OCI-LY1 (cell line): ENCODE measurements at regions not wholly inside any gene's neighbourhood (a gene's known extent, or its start where the extent isn't known, plus 50 kb on each side); places are given as distances from the start of the nearest gene placed in this dataset.

Experiments used
- H2AFZ ChIP-seq: fragments of 200-600 bp; sonication (generic), shearing (Covaris generic); 2 replicates; pipeline ENCODE4 v1.6.0; 2014; ENCODE audit warnings: antibody characterized with exemption, mild to moderate bottlenecking, low read length
- H3F3A ChIP-seq: fragments of 200-600 bp; sonication (generic), shearing (Covaris generic); 2 replicates; pipeline ENCODE4 v1.6.0; 2014; ENCODE audit warnings: mild to moderate bottlenecking, antibody characterized with exemption, low read length, moderate library complexity; ENCODE audit not compliant: insufficient read depth
- H3K27ac ChIP-seq: fragments of 200-600 bp; sonication (generic); 2 replicates; pipeline ENCODE4 v1.5.1; 2014; ENCODE audit warnings: low read length, mixed run types, mild to moderate bottlenecking, low read depth; ENCODE audit not compliant: poor library complexity, severe bottlenecking
- H3K27me3 ChIP-seq: fragments of 200-600 bp; sonication (generic); 2 replicates; pipeline ENCODE4 v1.6.0; 2014; ENCODE audit warnings: antibody characterized with exemption, mild to moderate bottlenecking, low read length, moderate library complexity; ENCODE audit not compliant: insufficient read depth
- H3K36me3 ChIP-seq: fragments of 200-600 bp; sonication (generic); 2 replicates; pipeline ENCODE4 v1.6.1; 2014; ENCODE audit warnings: mild to moderate bottlenecking, antibody characterized with exemption, low read length, moderate library complexity, mixed read lengths; ENCODE audit not compliant: insufficient read depth
- H3K4me1 ChIP-seq: fragments of 200-600 bp; sonication (generic); 2 replicates; pipeline ENCODE4 v1.5.1; 2014; ENCODE audit warnings: mild to moderate bottlenecking, low read length, moderate library complexity; ENCODE audit not compliant: insufficient read depth, severe bottlenecking
- H3K4me2 ChIP-seq: fragments of 200-600 bp; sonication (generic), shearing (Covaris generic); 2 replicates; pipeline ENCODE4 v1.6.1; 2014; ENCODE audit warnings: low read length
- H3K4me3 ChIP-seq: fragments of 200-600 bp; sonication (generic); 2 replicates; pipeline ENCODE4 v1.5.1; 2014; ENCODE audit warnings: low read length, low read depth, mild to moderate bottlenecking, mixed read lengths; ENCODE audit not compliant: poor library complexity, severe bottlenecking
- H3K79me2 ChIP-seq: fragments of 200-600 bp; shearing (Covaris generic); 2 replicates; pipeline ENCODE4 v1.6.1; 2016; ENCODE audit warnings: mixed run types, low read length, mixed read lengths; ENCODE audit not compliant: insufficient read depth
- H3K9ac ChIP-seq: fragments of 200-600 bp; sonication (generic), shearing (Covaris generic); 2 replicates; pipeline ENCODE4 v1.6.1; 2014; ENCODE audit warnings: mild to moderate bottlenecking, low read length, mixed read lengths
- H3K9me2 ChIP-seq: fragments of 200-600 bp; sonication (generic), shearing (Covaris generic); 2 replicates; pipeline ENCODE4 v1.6.1; 2014; ENCODE audit warnings: low read depth, mild to moderate bottlenecking, low read length, mixed read lengths
- H3K9me3 ChIP-seq: fragments of 200-600 bp; shearing (Covaris generic); 2 replicates; pipeline ENCODE4 v1.6.1; 2014; ENCODE audit warnings: low read length, mixed read lengths
- H4K20me1 ChIP-seq: fragments of 200-600 bp; sonication (generic), shearing (Covaris generic); 2 replicates; pipeline ENCODE4 v1.6.0; 2016; ENCODE audit warnings: mild to moderate bottlenecking, low read length; ENCODE audit not compliant: insufficient read depth
- EZH2 ChIP-seq: fragments of 200-600 bp; sonication (generic), shearing (Covaris generic); IDR thresholded peaks from 2 replicates; pipeline ENCODE4 v1.8.0; 2017; ENCODE audit warnings: borderline replicate concordance, mixed run types, mild to moderate bottlenecking, antibody characterized with exemption, low read length, moderate library complexity, mixed read lengths
- TF ChIP-seq, protein P1 (sequence below): fragments of 200-600 bp; sonication (generic), shearing (Covaris generic); IDR thresholded peaks from 2 replicates; pipeline ENCODE4 v1.5.1; 2017; ENCODE audit warnings: mild to moderate bottlenecking, antibody characterized with exemption, low read length, moderate library complexity, mixed read lengths

GRCh38 chr12:38156497-38157245, 159.9 kb upstream of the ALG10B start:
- no peaks in the 10 kb centered on the region for H3K9me3 ChIP-seq
- no peak for TF ChIP-seq EZH2
- TF ChIP-seq, protein P1, sequence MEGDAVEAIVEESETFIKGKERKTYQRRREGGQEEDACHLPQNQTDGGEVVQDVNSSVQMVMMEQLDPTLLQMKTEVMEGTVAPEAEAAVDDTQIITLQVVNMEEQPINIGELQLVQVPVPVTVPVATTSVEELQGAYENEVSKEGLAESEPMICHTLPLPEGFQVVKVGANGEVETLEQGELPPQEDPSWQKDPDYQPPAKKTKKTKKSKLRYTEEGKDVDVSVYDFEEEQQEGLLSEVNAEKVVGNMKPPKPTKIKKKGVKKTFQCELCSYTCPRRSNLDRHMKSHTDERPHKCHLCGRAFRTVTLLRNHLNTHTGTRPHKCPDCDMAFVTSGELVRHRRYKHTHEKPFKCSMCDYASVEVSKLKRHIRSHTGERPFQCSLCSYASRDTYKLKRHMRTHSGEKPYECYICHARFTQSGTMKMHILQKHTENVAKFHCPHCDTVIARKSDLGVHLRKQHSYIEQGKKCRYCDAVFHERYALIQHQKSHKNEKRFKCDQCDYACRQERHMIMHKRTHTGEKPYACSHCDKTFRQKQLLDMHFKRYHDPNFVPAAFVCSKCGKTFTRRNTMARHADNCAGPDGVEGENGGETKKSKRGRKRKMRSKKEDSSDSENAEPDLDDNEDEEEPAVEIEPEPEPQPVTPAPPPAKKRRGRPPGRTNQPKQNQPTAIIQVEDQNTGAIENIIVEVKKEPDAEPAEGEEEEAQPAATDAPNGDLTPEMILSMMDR: no peak

DNA sequence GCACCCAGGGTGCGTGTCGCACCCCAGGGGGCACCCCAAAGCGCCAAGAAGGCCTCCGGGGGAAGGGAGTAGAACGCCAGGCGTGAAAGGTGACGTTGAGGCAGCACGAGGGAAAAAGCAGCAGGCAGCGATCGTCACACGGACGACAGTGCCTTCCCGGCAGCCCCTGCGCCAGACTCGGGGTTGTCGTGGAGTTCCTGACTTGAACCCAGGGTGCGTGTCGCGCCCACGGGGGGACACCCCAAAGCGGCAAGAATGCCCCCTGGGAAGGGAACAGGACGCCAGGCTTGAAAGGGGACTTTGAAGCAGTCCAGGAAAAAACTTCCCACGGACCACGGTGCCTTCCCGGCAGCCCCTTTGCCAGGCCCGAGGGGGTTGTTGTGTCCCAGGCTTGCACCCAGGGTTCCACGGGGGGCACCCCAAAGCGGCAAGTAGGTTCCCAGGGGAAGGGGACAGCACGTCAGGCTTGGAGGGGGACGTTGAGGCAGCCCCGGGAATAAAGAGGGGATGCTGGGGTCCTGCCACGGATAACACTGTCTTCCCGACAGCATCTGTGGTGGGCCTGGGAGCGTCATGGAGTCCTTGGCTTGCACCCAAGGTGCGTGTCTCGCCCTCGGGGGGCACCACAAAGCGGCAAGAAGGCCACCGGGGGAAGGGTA, 159.2 kb upstream of the ALG10B start:
- H2AFZ ChIP-seq: no peak overlapping the region
- H3K4me1 ChIP-seq: no peaks in the 10 kb centered on the region
- H3F3A ChIP-seq: no peaks in the 10 kb centered on the region
- H3K9ac ChIP-seq: no peak overlapping the region
- H3K36me3 ChIP-seq: no peaks in the 10 kb centered on the region
- no peaks in the 10 kb centered on the region for H3K79me2 ChIP-seq
- H3K9me3 ChIP-seq: no peaks in the 10 kb centered on the region
- no peak overlapping the region for H3K27ac ChIP-seq
- no peak overlapping the region for H3K4me2 ChIP-seq
- no peak for TF ChIP-seq EZH2
- TF ChIP-seq, protein P1: no peak
- no peaks in the 10 kb centered on the region for H4K20me1 ChIP-seq
- H3K4me3 ChIP-seq: no peak overlapping the region
- H3K27me3 ChIP-seq: no peaks in the 10 kb centered on the region
- no peaks in the 10 kb centered on the region for H3K9me2 ChIP-seq

More at GRCh38 chr12:38156497-38157245, 159.9 kb upstream of the ALG10B start:
- no peaks in the 10 kb centered on the region for H4K20me1 ChIP-seq
- no peaks in the 10 kb centered on the region for H3K4me1 ChIP-seq
- no peaks in the 10 kb centered on the region for H3K79me2 ChIP-seq
- no peaks in the 10 kb centered on the region for H3K9me2 ChIP-seq
- no peak overlapping the region for H3K4me2 ChIP-seq
- H3K36me3 ChIP-seq: no peaks in the 10 kb centered on the region
- no peak overlapping the region for H3K4me3 ChIP-seq
- H2AFZ ChIP-seq: no peak overlapping the region
- no peaks in the 10 kb centered on the region for H3K27me3 ChIP-seq
- no peak overlapping the region for H3K27ac ChIP-seq
- H3K9ac ChIP-seq: no peak overlapping the region
- no peaks in the 10 kb centered on the region for H3F3A ChIP-seq

GRCh38 chr12:38157933-38158401, 158.6 kb upstream of the ALG10B start:
- H3K4me3 ChIP-seq: no peak overlapping the region
- H3K9me2 ChIP-seq: no peaks in the 10 kb centered on the region
- H3K4me2 ChIP-seq: no peak overlapping the region
- H3K36me3 ChIP-seq: no peaks in the 10 kb centered on the region
- H3K9me3 ChIP-seq: no peaks in the 10 kb centered on the region
- no peaks in the 10 kb centered on the region for H3K79me2 ChIP-seq
- no peaks in the 10 kb centered on the region for H4K20me1 ChIP-seq
- no peak overlapping the region for H2AFZ ChIP-seq
- no peak overlapping the region for H3K9ac ChIP-seq
- TF ChIP-seq, protein P1: no peak
- TF ChIP-seq EZH2: no peak
- no peaks in the 10 kb centered on the region for H3K27me3 ChIP-seq
- H3F3A ChIP-seq: no peaks in the 10 kb centered on the region
- H3K4me1 ChIP-seq: no peaks in the 10 kb centered on the region
- no peak overlapping the region for H3K27ac ChIP-seq
